ENCODE measurements at regions not wholly inside any gene's neighbourhood (a gene's known extent, or its start where the extent isn't known, plus 50 kb on each side); places are given as distances from the start of the nearest gene placed in this dataset.

DNA sequence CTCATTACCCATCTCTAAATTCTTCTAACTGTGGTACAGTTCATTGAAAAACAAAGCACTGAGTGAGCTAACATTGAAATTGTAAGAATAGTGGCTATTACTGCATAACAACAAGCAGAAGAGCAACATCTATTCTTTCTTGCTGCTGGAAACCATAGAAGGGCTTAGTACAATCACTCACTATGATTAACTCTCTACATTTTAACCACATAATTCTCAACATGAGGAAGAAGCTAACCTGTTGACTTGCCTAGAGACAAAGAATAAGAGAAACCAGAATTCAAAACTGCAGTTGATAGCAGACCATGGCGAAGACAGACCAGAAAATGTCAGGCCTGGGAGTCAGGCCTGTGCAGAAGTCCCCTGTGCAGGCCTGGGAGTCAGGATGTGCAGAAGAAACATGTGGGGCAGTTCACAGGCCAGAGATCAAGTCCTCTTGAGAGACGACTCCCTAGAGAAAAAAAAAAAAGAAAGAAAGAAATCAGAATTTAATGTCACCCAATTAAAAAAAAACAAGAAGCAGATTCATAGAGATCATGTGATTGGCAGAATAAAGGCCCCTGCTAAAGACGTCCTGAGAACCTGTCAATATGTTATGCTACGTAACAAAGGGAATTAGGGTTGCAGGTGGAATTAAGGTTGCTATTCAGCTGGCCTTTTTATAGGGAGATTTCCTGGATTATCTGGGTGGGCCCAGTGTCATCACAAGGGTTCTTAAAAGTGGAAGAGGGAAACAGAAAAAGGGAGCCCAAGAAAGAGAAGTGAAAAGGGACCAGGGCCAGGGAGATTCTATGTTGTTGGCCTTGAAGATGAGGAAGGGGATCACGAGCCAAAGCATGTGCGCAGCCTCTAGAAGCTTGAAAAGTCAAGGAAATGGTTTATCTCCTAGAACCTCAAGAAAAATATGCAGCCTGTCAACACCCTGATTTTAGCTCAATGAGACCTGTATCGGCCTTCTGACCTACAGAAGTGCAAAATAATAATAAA is 94.9 kb downstream of the MRPL39 start:
- TF ChIP-seq GATA2 (IDR thresholded peaks at IDR 0.05; ENCODE audit: low read depth, low read length) (no peak), GATA3 (IDR thresholded peaks at IDR 0.05; ENCODE audit: low read depth, low read length) (no peak)
